GM12878 (cell line): ENCODE measurements at regions not wholly inside any gene's neighbourhood (a gene's known extent, or its start where the extent isn't known, plus 50 kb on each side); places are given as distances from the start of the nearest gene placed in this dataset.

ENCODE experiments used
- ATAC-seq: fragments of 200-7000 bp; cut with Tn5 transposase; 3 replicates; pipeline ENCODE4 v1.9.1; 2020; ENCODE audit warnings: mild to moderate bottlenecking, moderate library complexity
- BruUV-seq: library from RNA; stranded (reverse); fragments of 400-500 nt; replicated peaks from 2 replicates; lab custom pipeline; 2021; lab: Mats Ljungman, UMichigan
- CTCF ChIA-PET: fragments of 300-600 bp; sonication (Branson Sonifier 250); formaldehyde crosslinking; extraction: SDS; loops from one replicate; lab custom pipeline; 2021; ENCODE audit warnings: inconsistent platforms; lab: Yijun Ruan, JAX
- POLR2A ChIA-PET: fragments of 350-600 bp; formaldehyde crosslinking; extraction: SDS; loops from one replicate; lab custom pipeline; 2021; ENCODE audit warnings: inconsistent platforms; lab: Charles Lee
- RAD21 ChIA-PET: fragments of 300-600 bp; sonication (Branson Sonifier 250); formaldehyde crosslinking; loops from one replicate; lab custom pipeline; 2023; ENCODE audit warnings: antibody characterized with exemption; ENCODE audit not compliant: unreplicated experiment; lab: Charles Lee
- SMC1A ChIA-PET: fragments of 300-600 bp; sonication (Branson Sonifier 250); formaldehyde crosslinking; loops from one replicate; lab custom pipeline; 2023; ENCODE audit not compliant: unreplicated experiment, uncharacterized antibody; lab: Charles Lee
- DNase-seq: peaks from one replicate; pipeline ENCODE4 v3.0.0-alpha.2; 2011; ENCODE audit warnings: low read depth, low spot score
- FAIRE-seq: peaks from 3 replicates; lab custom pipeline; 2011; peaks lifted over from hg19 to GRCh38; lab: Jason Lieb, UNC
- H2AFZ ChIP-seq: 2 replicates; pipeline ENCODE4 v1.6.0; 2011; ENCODE audit warnings: low read depth, low read length, control low read depth; ENCODE audit not compliant: control insufficient read depth
- H3K27ac ChIP-seq: 2 replicates; pipeline ENCODE4 v1.5.1; 2011; ENCODE audit warnings: control low read depth; ENCODE audit not compliant: control insufficient read depth, insufficient read depth
- H3K27me3 ChIP-seq, 2 experiments: replicated peaks in 1 of 2; 2 replicates each; pipeline versions ENCODE4 v1.6.0 to v1.6.1; 2011; ENCODE audit warnings: low read length in 1 of 2; ENCODE audit not compliant: control insufficient read depth in 2 of 2, insufficient read depth in 2 of 2
- H3K36me3 ChIP-seq, 2 experiments: 2 replicates each; pipeline ENCODE4 v1.5.1; 2011; ENCODE audit warnings: low read length in 1 of 2; ENCODE audit not compliant: control insufficient read depth in 2 of 2, insufficient read depth in 2 of 2
- H3K4me1 ChIP-seq: 2 replicates; pipeline ENCODE4 v1.6.1; 2011; ENCODE audit warnings: mild to moderate bottlenecking, low read length, moderate library complexity, mixed read lengths; ENCODE audit not compliant: control insufficient read depth, insufficient read depth
- H3K4me2 ChIP-seq: 2 replicates; pipeline ENCODE4 v1.6.0; 2011; ENCODE audit warnings: control low read depth; ENCODE audit not compliant: control insufficient read depth, insufficient read depth
- H3K4me3 ChIP-seq: fragments of 200-600 bp; sonication (generic); 2 replicates; pipeline ENCODE4 v1.5.1; 2016
- H3K79me2 ChIP-seq: 2 replicates; pipeline ENCODE4 v1.6.0; 2011; ENCODE audit warnings: low read length; ENCODE audit not compliant: control insufficient read depth, insufficient read depth
- H3K9ac ChIP-seq: 2 replicates; pipeline ENCODE4 v1.8.0; 2011; ENCODE audit warnings: low read length, control low read depth, mixed read lengths; ENCODE audit not compliant: control insufficient read depth, insufficient read depth
- H3K9me3 ChIP-seq: replicated peaks from 3 replicates; pipeline ENCODE4 v1.5.1; 2011; ENCODE audit warnings: mild to moderate bottlenecking, low read length; ENCODE audit not compliant: control insufficient read depth, insufficient read depth
- H4K20me1 ChIP-seq: 2 replicates; pipeline ENCODE4 v1.6.0; 2011; ENCODE audit not compliant: control insufficient read depth, insufficient read depth
- CBX3 ChIP-seq: fragments of 200-600 bp; sonication (generic); IDR thresholded peaks from 2 replicates; pipeline ENCODE4 v1.6.1; 2016; ENCODE audit warnings: low read depth, borderline replicate concordance
- NR2F1 ChIP-seq: fragments of 450-650 bp; conservative IDR thresholded peaks from 2 replicates; pipeline ENCODE4 v1.6.1; 2017; ENCODE audit warnings: mild to moderate bottlenecking
- in situ Hi-C: fragments of 300-500 bp; cut with MboI; formaldehyde crosslinking; loops from 9 replicates; pipeline ENCODE4 v1.14.3; 2018; ENCODE audit warnings: mixed read lengths
- intact Hi-C: fragments of 100-400 bp; cut with micrococcal nuclease; formaldehyde crosslinking; loops from one replicate; pipeline ENCODE4 v1.14.2; 2022; ENCODE audit not compliant: unreplicated experiment
- TF ChIP-seq, protein P1 (sequence below): fragments of 450-650 bp; IDR thresholded peaks from 2 replicates; pipeline ENCODE4 v1.6.1; 2017; ENCODE audit warnings: antibody characterized with exemption, mild to moderate bottlenecking, moderate library complexity
- TF ChIP-seq, protein P2 (sequence below): IDR thresholded peaks from 2 replicates; pipeline ENCODE4 v1.6.1; 2012; ENCODE audit warnings: low read depth, low read length, improper control_type of control experiment
- TF ChIP-seq, protein P3 (sequence below): fragments of 450-650 bp; IDR thresholded peaks from 2 replicates; pipeline ENCODE4 v1.6.1; 2017; ENCODE audit warnings: mild to moderate bottlenecking, moderate library complexity

GRCh38 chr4:189861101-189861500 is 79.6 kb upstream of the FRG1 start:
- ATAC-seq, result no peak

More at GRCh38 chr4:189861101-189861500, 79.6 kb upstream of the FRG1 start:
- intact Hi-C loops, result no loop called here
- ChIA-PET RAD21 (no interaction called here), SMC1A (no interaction called here), CTCF (interaction anchor here (1.0 kb wide), 1 partner anchor 36 kb away, joined by 3 read pairs; no protein-coding TSS in a partner anchor), POLR2A (no interaction called here)
- H3K36me3 ChIP-seq, result no peaks in the 10 kb centered on the region
- no peaks in the 10 kb centered on the region for H3K4me1 ChIP-seq
- DNase-seq (no peak), FAIRE-seq (no peak)
- in situ Hi-C loops, result no loop called here
- H3K4me3 ChIP-seq, result no peak overlapping the region
- H3K27me3 ChIP-seq, result no peaks in the 10 kb centered on the region
- H4K20me1 ChIP-seq, result no peaks in the 10 kb centered on the region
- no peak overlapping the region for H3K27ac ChIP-seq
- no peak overlapping the region for H3K4me2 ChIP-seq
- BruUV-seq, result no TSS peak
- no peak for TF ChIP-seq CBX3
- TF ChIP-seq, protein P1, sequence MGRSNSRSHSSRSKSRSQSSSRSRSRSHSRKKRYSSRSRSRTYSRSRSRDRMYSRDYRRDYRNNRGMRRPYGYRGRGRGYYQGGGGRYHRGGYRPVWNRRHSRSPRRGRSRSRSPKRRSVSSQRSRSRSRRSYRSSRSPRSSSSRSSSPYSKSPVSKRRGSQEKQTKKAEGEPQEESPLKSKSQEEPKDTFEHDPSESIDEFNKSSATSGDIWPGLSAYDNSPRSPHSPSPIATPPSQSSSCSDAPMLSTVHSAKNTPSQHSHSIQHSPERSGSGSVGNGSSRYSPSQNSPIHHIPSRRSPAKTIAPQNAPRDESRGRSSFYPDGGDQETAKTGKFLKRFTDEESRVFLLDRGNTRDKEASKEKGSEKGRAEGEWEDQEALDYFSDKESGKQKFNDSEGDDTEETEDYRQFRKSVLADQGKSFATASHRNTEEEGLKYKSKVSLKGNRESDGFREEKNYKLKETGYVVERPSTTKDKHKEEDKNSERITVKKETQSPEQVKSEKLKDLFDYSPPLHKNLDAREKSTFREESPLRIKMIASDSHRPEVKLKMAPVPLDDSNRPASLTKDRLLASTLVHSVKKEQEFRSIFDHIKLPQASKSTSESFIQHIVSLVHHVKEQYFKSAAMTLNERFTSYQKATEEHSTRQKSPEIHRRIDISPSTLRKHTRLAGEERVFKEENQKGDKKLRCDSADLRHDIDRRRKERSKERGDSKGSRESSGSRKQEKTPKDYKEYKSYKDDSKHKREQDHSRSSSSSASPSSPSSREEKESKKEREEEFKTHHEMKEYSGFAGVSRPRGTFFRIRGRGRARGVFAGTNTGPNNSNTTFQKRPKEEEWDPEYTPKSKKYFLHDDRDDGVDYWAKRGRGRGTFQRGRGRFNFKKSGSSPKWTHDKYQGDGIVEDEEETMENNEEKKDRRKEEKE, result no peak
- TF ChIP-seq, protein P2, sequence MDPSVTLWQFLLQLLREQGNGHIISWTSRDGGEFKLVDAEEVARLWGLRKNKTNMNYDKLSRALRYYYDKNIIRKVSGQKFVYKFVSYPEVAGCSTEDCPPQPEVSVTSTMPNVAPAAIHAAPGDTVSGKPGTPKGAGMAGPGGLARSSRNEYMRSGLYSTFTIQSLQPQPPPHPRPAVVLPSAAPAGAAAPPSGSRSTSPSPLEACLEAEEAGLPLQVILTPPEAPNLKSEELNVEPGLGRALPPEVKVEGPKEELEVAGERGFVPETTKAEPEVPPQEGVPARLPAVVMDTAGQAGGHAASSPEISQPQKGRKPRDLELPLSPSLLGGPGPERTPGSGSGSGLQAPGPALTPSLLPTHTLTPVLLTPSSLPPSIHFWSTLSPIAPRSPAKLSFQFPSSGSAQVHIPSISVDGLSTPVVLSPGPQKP, result no peak
- no peak for TF ChIP-seq NR2F1
- TF ChIP-seq, protein P3, sequence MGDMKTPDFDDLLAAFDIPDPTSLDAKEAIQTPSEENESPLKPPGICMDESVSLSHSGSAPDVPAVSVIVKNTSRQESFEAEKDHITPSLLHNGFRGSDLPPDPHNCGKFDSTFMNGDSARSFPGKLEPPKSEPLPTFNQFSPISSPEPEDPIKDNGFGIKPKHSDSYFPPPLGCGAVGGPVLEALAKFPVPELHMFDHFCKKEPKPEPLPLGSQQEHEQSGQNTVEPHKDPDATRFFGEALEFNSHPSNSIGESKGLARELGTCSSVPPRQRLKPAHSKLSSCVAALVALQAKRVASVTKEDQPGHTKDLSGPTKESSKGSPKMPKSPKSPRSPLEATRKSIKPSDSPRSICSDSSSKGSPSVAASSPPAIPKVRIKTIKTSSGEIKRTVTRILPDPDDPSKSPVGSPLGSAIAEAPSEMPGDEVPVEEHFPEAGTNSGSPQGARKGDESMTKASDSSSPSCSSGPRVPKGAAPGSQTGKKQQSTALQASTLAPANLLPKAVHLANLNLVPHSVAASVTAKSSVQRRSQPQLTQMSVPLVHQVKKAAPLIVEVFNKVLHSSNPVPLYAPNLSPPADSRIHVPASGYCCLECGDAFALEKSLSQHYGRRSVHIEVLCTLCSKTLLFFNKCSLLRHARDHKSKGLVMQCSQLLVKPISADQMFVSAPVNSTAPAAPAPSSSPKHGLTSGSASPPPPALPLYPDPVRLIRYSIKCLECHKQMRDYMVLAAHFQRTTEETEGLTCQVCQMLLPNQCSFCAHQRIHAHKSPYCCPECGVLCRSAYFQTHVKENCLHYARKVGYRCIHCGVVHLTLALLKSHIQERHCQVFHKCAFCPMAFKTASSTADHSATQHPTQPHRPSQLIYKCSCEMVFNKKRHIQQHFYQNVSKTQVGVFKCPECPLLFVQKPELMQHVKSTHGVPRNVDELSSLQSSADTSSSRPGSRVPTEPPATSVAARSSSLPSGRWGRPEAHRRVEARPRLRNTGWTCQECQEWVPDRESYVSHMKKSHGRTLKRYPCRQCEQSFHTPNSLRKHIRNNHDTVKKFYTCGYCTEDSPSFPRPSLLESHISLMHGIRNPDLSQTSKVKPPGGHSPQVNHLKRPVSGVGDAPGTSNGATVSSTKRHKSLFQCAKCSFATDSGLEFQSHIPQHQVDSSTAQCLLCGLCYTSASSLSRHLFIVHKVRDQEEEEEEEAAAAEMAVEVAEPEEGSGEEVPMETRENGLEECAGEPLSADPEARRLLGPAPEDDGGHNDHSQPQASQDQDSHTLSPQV, result no peak
- no peak overlapping the region for H3K9ac ChIP-seq
- no peak overlapping the region for H2AFZ ChIP-seq
- H3K9me3 ChIP-seq, result no peaks in the 10 kb centered on the region
- no peaks in the 10 kb centered on the region for H3K79me2 ChIP-seq
